Ascending aorta (tissue), 2 donors: ENCODE measurements at regions not wholly inside any gene's neighbourhood (a gene's known extent, or its start where the extent isn't known, plus 50 kb on each side); places are given as distances from the start of the nearest gene placed in this dataset.
"Not testable (repeated sequence)": the region's sequence is repeated elsewhere in the genome, so short reads cannot be mapped to it uniquely, and the experiment has no call there.

Experiments
- DNase-seq, 2 donors: peaks; one replicate each; pipeline ENCODE4 v3.0.0-alpha.2; 2019; ENCODE audit warnings: low spot score in 2 of 2
- H3K27ac ChIP-seq, 2 donors: fragments of 200-600 bp; sonication (generic); one replicate each; pipeline ENCODE4 v1.5.1; 2016 to 2017; ENCODE audit warnings: mild to moderate bottlenecking in 1 of 2
- H3K27me3 ChIP-seq: fragments of 200-600 bp; sonication (generic); one replicate; pipeline ENCODE4 v1.5.1; 2017
- H3K36me3 ChIP-seq, 2 donors: fragments of 200-600 bp; sonication (generic); one replicate each; pipeline ENCODE4 v1.5.1; 2016
- H3K4me1 ChIP-seq, 2 donors: fragments of 200-600 bp; sonication (generic); one replicate each; pipeline ENCODE4 v1.5.1; 2016 to 2017; ENCODE audit warnings: mild to moderate bottlenecking in 1 of 2
- H3K4me3 ChIP-seq, 2 donors: fragments of 200-600 bp; sonication (generic); one replicate each; pipeline ENCODE4 v1.5.1; 2016 to 2017; ENCODE audit warnings: mild to moderate bottlenecking in 1 of 2
- H3K9me3 ChIP-seq, 2 donors: fragments of 200-600 bp; sonication (generic); one replicate each; pipeline ENCODE4 v1.5.1; 2016
- intact Hi-C: fragments of 100-400 bp; cut with DNase I; formaldehyde crosslinking; loops from one replicate; pipeline ENCODE4 v1.15.1; 2023
- TF ChIP-seq, protein P1 (sequence below), 3 experiments: fragments of 200-600 bp in 2 of 3; fragments of 450-650 bp in 1 of 3; sonication (generic) in 2 of 3; IDR thresholded peaks; one replicate each; pipeline ENCODE4 v1.5.1; 2016 to 2019; ENCODE audit warnings: antibody characterized with exemption in 3 of 3, mild to moderate bottlenecking in 1 of 3, moderate library complexity in 1 of 3

DNA sequence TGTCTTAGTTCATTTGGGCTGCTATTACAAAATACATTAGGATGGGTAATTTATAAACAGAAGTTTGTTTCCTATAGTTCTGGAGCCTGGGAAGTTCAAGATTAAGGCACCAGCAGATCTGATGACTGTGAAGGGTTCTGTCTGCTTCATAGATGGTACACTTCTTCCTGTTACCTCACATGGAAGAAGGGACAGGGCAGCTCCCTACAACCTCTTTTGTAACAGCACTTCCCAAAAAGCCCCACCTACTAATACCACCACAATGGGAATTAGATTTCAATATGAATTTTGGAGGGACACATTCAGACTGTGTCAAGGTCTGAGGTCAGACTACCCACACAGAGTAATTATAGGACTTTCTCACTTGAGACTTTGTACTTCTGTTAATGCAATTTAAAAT lies 260.3 kb downstream of the ARHGAP12 start:
- no peak overlapping the region for H3K27ac ChIP-seq
- H3K36me3 ChIP-seq: no peaks in the 10 kb centered on the region
- TF ChIP-seq, protein P1, sequence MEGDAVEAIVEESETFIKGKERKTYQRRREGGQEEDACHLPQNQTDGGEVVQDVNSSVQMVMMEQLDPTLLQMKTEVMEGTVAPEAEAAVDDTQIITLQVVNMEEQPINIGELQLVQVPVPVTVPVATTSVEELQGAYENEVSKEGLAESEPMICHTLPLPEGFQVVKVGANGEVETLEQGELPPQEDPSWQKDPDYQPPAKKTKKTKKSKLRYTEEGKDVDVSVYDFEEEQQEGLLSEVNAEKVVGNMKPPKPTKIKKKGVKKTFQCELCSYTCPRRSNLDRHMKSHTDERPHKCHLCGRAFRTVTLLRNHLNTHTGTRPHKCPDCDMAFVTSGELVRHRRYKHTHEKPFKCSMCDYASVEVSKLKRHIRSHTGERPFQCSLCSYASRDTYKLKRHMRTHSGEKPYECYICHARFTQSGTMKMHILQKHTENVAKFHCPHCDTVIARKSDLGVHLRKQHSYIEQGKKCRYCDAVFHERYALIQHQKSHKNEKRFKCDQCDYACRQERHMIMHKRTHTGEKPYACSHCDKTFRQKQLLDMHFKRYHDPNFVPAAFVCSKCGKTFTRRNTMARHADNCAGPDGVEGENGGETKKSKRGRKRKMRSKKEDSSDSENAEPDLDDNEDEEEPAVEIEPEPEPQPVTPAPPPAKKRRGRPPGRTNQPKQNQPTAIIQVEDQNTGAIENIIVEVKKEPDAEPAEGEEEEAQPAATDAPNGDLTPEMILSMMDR (IDR thresholded peaks at IDR 0.05): no peak
- no peaks in the 10 kb centered on the region for H3K4me1 ChIP-seq
- H3K27me3 ChIP-seq: no peaks in the 10 kb centered on the region
- no peak overlapping the region for H3K4me3 ChIP-seq
- no peak for DNase-seq
- intact Hi-C loops: no loop called here
- no peaks in the 10 kb centered on the region for H3K9me3 ChIP-seq

DNA sequence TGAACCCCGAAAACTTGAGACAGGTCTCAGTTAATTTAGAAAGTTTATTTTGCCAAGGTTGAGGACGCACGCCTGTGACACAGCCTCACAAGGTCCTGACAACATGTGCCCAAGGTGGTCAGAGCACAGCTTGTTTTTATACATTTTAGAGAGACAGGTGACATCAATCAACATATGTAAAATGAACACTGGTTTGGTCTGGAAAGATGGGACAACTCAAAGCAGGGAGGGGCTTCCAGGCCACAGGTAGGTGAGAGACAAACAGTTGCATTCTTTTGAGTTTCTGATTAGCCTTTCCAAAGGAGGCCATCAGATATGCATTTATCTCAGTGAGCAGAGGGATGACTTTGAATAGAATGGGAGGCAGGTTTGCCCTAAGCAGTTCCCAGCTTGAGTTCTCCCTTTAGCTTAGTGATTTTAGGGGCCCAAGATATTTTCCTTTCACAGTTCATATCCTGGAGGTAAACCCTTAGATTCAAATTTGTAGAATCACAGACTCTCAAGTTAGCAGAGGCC lies 262.8 kb downstream of the ARHGAP12 start:
- H3K27ac ChIP-seq, DNase-seq, H3K27me3 ChIP-seq, intact Hi-C loops, H3K4me3 ChIP-seq, H3K9me3 ChIP-seq, H3K4me1 ChIP-seq, H3K36me3 ChIP-seq: not testable (repeated sequence)

DNA sequence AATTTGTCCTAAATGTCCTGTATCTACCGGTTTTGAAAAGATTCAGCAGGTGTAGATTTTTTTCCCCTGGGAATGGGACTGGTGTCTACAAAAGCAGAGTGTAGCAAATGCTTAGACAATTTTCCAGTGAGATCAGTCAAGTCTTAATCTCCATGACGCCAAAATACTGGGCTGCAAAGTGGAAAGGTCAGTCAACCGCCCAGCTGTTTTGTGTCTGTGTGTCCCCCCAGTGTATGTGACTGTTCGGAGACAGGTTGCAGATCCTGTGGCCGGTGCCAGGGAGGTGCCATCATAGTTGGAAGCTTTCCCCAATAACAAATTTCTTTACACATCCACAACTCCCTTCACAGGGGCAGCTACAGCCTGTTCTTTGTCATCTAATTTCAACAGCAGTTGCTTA lies 263.8 kb downstream of the ARHGAP12 start:
- intact Hi-C loops: no loop called here
- no peak for DNase-seq
- Histone ChIP-seq H3K27me3 (no peaks in the 10 kb centered on the region), H3K9me3 (no peaks in the 10 kb centered on the region), H3K4me1 (no peaks in the 10 kb centered on the region), H3K27ac (no peak overlapping the region), H3K36me3 (no peaks in the 10 kb centered on the region), H3K4me3 (no peak overlapping the region)
- TF ChIP-seq, protein P1 (IDR thresholded peaks at IDR 0.05): no peak

DNA sequence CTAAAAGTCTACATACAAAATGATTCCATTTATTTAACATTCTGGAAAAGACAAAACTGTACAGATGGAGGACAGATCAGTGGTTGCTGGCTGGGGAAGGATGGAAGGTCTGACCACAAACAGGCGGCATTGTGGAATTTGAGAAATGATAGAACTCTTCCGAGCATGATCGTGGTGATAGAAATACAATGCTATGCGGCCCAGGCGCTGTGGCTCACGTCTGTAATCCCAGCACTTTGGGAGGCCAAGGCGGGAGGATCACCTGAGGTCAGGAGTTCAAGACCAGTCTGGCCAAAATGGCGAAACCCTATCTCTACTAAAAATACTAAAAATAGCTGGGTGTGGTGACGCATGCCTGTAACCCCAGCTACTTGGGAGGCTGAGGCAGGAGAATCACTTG lies 264.6 kb downstream of the ARHGAP12 start:
- H3K9me3 ChIP-seq, H3K27ac ChIP-seq, intact Hi-C loops, H3K4me1 ChIP-seq, H3K27me3 ChIP-seq, H3K4me3 ChIP-seq, DNase-seq, H3K36me3 ChIP-seq: not testable (repeated sequence)

DNA sequence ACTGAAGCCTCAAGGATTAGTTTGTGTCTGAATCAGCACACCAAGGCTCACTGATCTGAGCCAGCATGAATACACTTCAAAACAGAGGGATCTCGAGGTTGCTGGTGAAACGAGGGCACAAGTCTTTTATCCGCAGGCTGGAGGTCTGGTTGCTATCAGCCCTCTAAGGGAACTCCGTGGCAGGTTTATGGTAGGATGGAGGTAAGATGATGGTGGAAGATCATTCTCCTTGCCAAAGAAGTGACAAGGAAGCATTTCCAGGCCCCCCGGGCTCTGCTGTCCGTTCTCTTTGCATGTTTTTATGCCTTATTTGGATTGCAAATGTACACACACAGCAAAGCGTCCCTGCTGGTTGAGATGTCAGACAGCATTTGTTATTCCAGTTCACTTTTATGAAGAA lies 268.3 kb downstream of the ARHGAP12 start:
- H3K27ac ChIP-seq: no peak overlapping the region

DNA sequence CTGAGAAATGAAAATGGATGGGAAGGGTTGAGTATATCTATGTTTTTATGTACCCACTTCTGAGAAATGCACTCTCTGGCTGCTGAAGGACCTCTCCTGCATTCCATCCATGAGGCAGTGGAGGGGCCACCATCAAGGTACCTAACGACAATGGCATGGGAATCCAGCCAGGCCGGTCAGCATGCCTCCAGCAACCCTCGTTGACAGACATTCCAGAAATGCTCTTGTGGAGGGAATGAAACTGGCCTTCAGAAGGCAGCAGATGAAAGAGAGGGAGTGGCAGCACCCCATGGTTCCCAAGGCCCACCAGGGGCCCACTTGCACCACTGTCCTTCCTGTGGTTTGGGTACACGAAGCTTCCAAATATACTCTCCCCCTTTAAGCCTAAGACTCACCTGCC lies 269.0 kb downstream of the ARHGAP12 start:
- Histone ChIP-seq H3K4me1 (peaks cover 0 to 11% of the 10 kb centered on the region in 2 donors), H3K27me3 (no peaks in the 10 kb centered on the region), H3K27ac (no peak overlapping the region), H3K9me3 (no peaks in the 10 kb centered on the region), H3K4me3 (no peak overlapping the region), H3K36me3 (no peaks in the 10 kb centered on the region)
- no peak for DNase-seq
- intact Hi-C loops: no loop called here
- TF ChIP-seq, protein P1 (IDR thresholded peaks at IDR 0.05): no peak

More for the DNA sequence above, 268.3 kb downstream of the ARHGAP12 start:
- TF ChIP-seq, protein P1 (IDR thresholded peaks at IDR 0.05): no peak
- no peaks in the 10 kb centered on the region for H3K9me3 ChIP-seq
- DNase-seq: no peak
- no peaks in the 10 kb centered on the region for H3K36me3 ChIP-seq
- intact Hi-C loops: no loop called here
- H3K4me1 ChIP-seq: peaks cover 0 to 11% of the 10 kb centered on the region in 2 donors
- H3K4me3 ChIP-seq: no peak overlapping the region
- no peaks in the 10 kb centered on the region for H3K27me3 ChIP-seq

DNA sequence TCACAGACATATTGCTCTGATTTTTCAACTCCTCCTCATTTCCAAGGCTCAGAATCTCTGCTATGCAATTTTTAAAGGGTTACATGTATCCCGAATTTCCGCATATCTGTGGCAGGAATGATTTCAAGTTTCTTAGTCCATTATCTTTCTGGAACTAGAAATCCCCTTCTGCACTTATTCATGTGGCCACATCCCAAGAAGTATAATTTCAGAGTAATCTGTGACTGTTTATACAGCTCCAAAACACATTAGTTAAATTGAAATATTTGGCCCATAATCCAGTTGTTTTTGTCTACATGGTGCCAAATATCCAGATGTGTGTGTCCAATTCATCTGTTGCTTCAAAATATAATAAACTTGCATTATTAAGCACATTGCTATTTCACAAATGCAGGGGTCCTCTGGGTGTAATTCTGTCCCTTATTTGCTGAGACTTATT lies 271.2 kb downstream of the ARHGAP12 start:
- H3K27me3 ChIP-seq: no peaks in the 10 kb centered on the region
- H3K4me3 ChIP-seq: no peak overlapping the region
- no peaks in the 10 kb centered on the region for H3K36me3 ChIP-seq
- peaks cover 0 to 11% of the 10 kb centered on the region in 2 donors for H3K4me1 ChIP-seq
- TF ChIP-seq, protein P1 (IDR thresholded peaks at IDR 0.05): no peak
- intact Hi-C loops: no loop called here
- no peaks in the 10 kb centered on the region for H3K9me3 ChIP-seq
- peak overlapping the region; percentile 42 to 70 for H3K27ac ChIP-seq
- no peak for DNase-seq
